CD4-positive, alpha-beta T cell (primary cell): ENCODE measurements at regions not wholly inside any gene's neighbourhood (a gene's known extent, or its start where the extent isn't known, plus 50 kb on each side); places are given as distances from the start of the nearest gene placed in this dataset.
"Not testable (repeated sequence)": the region's sequence is repeated elsewhere in the genome, so short reads cannot be mapped to it uniquely, and the experiment has no call there.

Source experiments
- ATAC-seq: fragments of 200-7000 bp; cut with Tn5 transposase; one replicate; pipeline ENCODE4 v1.10.0; 2022; ENCODE audit warnings: mild to moderate bottlenecking; ENCODE audit not compliant: poor library complexity
- CTCF ChIA-PET: fragments of 350-600 bp; sonication (Branson Sonifier 250); formaldehyde crosslinking; loops from one replicate; lab custom pipeline; 2021; ENCODE audit warnings: antibody characterized with exemption, inconsistent platforms; lab: Charles Lee
- POLR2A ChIA-PET: fragments of 350-600 bp; sonication (Branson Sonifier 250); formaldehyde crosslinking; loops from one replicate; lab custom pipeline; 2021; ENCODE audit warnings: antibody characterized with exemption, inconsistent platforms; lab: Charles Lee
- DNase-seq, 14 experiments: peaks; one replicate each; pipeline ENCODE4 v3.0.0-alpha.2; 2013 to 2020; ENCODE audit warnings: mixed read lengths in 2 of 14
- H3K27ac ChIP-seq, 2 donors: one replicate each; pipeline versions ENCODE4 v1.5.1 to v1.7.0; 2013; ENCODE audit warnings: low read length in 2 of 2, low read depth in 1 of 2, mild to moderate bottlenecking in 1 of 2
- H3K27me3 ChIP-seq, 2 experiments: 1 replicate in 1 of 2; 2 replicates in 1 of 2; pipeline versions ENCODE4 v1.6.1 to v1.7.0; 2013; ENCODE audit warnings: low read length in 2 of 2, control low read depth in 1 of 2, mild to moderate bottlenecking in 1 of 2, moderate library complexity in 1 of 2; ENCODE audit not compliant: insufficient read depth in 2 of 2, control insufficient read depth in 1 of 2
- H3K36me3 ChIP-seq: one replicate; pipeline ENCODE4 v1.6.1; 2013; ENCODE audit warnings: low read length, control low read depth; ENCODE audit not compliant: insufficient read depth
- H3K4me1 ChIP-seq: one replicate; pipeline ENCODE4 v1.6.1; 2013; ENCODE audit warnings: low read length, control low read depth; ENCODE audit not compliant: insufficient read depth
- H3K4me3 ChIP-seq: one replicate; pipeline ENCODE4 v1.5.1; 2013; ENCODE audit warnings: mild to moderate bottlenecking, low read length, moderate library complexity
- H3K9me3 ChIP-seq, 2 experiments: 1 replicate in 1 of 2; 2 replicates in 1 of 2; pipeline versions ENCODE4 v1.6.1 to v1.7.0; 2013; ENCODE audit warnings: low read length in 2 of 2, mild to moderate bottlenecking in 2 of 2, control low read depth in 1 of 2, moderate library complexity in 1 of 2; ENCODE audit not compliant: control insufficient read depth in 1 of 2, insufficient read depth in 1 of 2
- H3K27ac Mint-ChIP-seq: one replicate; pipeline ENCODE4 v1.8.0; 2020; ENCODE audit warnings: mixed read lengths
- H3K27me3 Mint-ChIP-seq: one replicate; pipeline ENCODE4 v1.8.0; 2021; ENCODE audit warnings: mixed read lengths
- H3K36me3 Mint-ChIP-seq: one replicate; pipeline ENCODE4 v1.8.0; 2021; ENCODE audit warnings: low read depth, mixed read lengths
- H3K4me1 Mint-ChIP-seq: one replicate; pipeline ENCODE4 v1.8.0; 2021; ENCODE audit warnings: low read depth, mixed read lengths
- H3K4me3 Mint-ChIP-seq: one replicate; pipeline ENCODE4 v1.8.0; 2020; ENCODE audit warnings: mild to moderate bottlenecking, mixed read lengths
- H3K9me3 Mint-ChIP-seq: one replicate; pipeline ENCODE4 v1.8.0; 2020; ENCODE audit warnings: mixed read lengths
- intact Hi-C, 2 experiments: fragments of 100-400 bp; cut with DNase I in 1 of 2; cut with micrococcal nuclease in 1 of 2; formaldehyde crosslinking; loops; one replicate each; pipeline versions ENCODE4 v1.15.1 to v1.9.0; 2023 to 2025; cut with DNase I, micrococcal nuclease
- TF ChIP-seq, protein P1 (sequence below): fragments of 200-600 bp; IDR thresholded peaks from one replicate; pipeline ENCODE4 v1.8.0; 2022; ENCODE audit warnings: antibody characterized with exemption, mild to moderate bottlenecking

DNA sequence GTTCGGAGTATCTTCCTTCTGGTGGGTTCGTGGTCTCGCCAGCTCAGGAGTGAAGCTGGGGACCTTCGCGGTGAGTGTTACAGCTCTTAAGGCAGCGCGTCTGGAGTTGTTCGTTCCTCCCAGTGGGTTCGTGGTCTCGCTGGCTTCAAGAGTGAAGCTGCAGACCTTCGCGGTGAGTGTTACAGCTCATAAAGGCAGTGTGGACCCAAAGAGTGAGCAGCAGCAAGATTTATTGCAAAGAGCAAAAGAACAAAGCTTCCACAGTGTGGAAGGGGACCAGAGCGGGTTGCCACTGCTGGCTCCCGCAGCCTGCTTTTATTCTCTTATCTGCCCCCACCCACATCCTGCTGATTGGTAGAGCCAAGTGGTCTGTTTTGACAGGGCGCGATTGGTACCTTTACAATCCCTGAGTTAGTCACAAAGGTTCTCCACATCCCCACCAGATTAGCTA lies 260.2 kb upstream of the BTG1 start:
- peaks cover 91% of the 10 kb centered on the region for H3K4me1 Mint-ChIP-seq
- Histone ChIP-seq H3K4me3 (peak overlapping the region; percentile 49), H3K27ac (peak overlapping the region in 1 of 2 donors; percentile 71), H3K4me1 (peaks cover 65% of the 10 kb centered on the region)
- H3K9me3 ChIP-seq, H3K36me3 ChIP-seq, H3K9me3 Mint-ChIP-seq, H3K27me3 ChIP-seq, ATAC-seq, H3K36me3 Mint-ChIP-seq, CTCF ChIA-PET, H3K27me3 Mint-ChIP-seq, intact Hi-C loops: not testable (repeated sequence)
- peak in 12 of 14 experiments; percentile 6 to 61 (median 36) for DNase-seq
- H3K27ac Mint-ChIP-seq: peak overlapping the region; percentile 95
- POLR2A ChIA-PET: interaction anchor here (0.6 to 10.5 kb wide), 7 partner anchors 8 to 355 kb away, joined by 3 to 210 read pairs (median 3); partner anchors contain the start of gene BTG1
- H3K4me3 Mint-ChIP-seq: peak overlapping the region; percentile 89

DNA sequence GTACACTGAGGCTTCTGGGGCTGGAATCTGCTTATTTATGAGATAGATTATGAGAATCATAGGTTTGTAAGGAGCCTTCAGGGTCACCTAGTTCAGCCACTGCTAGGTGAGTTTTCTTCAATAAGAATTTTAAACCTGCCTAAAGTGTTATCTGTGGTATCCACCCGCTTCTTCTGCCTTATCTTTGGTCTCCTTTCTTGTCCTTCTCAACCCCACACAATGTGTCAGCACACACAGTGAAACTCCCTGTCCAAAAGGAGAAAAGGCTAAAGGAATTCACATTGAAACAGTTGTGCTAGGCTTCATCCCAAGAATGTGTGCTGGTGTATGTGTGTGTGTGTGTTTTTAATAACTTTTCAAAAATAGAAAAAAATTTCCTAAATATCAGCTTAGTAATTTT lies 259.3 kb upstream of the BTG1 start:
- H3K4me3 ChIP-seq: peak overlapping the region; percentile 49
- ChIA-PET POLR2A (interaction anchor here (1.1 to 10.5 kb wide), 10 partner anchors 9 to 268 kb away, joined by 3 to 210 read pairs (median 6); partner anchors contain the start of gene BTG1), CTCF (no interaction called here)
- peaks cover 91% of the 10 kb centered on the region for H3K4me1 Mint-ChIP-seq
- H3K27ac ChIP-seq: peak overlapping the region; percentile 71 to 75
- peaks cover 3% of the 10 kb centered on the region for H3K9me3 Mint-ChIP-seq
- ATAC-seq (no peak), DNase-seq (no peak)
- intact Hi-C loops: loop anchor here (5.0 kb wide), 2 partner anchors 258 to 528 kb away; partner anchors contain the start of gene BTG1 (in 1 of the 2)
- H3K27ac Mint-ChIP-seq: peak overlapping the region; percentile 95
- no peaks in the 10 kb centered on the region for H3K36me3 ChIP-seq
- peaks cover 0 to 9% of the 10 kb centered on the region in 2 experiments for H3K9me3 ChIP-seq
- peak overlapping the region; percentile 70 for H3K4me3 Mint-ChIP-seq
- H3K27me3 Mint-ChIP-seq: no peaks in the 10 kb centered on the region
- no peaks in the 10 kb centered on the region for H3K27me3 ChIP-seq
- peaks cover 74% of the 10 kb centered on the region for H3K4me1 ChIP-seq
- H3K36me3 Mint-ChIP-seq: peaks cover 8% of the 10 kb centered on the region
- TF ChIP-seq, protein P1, sequence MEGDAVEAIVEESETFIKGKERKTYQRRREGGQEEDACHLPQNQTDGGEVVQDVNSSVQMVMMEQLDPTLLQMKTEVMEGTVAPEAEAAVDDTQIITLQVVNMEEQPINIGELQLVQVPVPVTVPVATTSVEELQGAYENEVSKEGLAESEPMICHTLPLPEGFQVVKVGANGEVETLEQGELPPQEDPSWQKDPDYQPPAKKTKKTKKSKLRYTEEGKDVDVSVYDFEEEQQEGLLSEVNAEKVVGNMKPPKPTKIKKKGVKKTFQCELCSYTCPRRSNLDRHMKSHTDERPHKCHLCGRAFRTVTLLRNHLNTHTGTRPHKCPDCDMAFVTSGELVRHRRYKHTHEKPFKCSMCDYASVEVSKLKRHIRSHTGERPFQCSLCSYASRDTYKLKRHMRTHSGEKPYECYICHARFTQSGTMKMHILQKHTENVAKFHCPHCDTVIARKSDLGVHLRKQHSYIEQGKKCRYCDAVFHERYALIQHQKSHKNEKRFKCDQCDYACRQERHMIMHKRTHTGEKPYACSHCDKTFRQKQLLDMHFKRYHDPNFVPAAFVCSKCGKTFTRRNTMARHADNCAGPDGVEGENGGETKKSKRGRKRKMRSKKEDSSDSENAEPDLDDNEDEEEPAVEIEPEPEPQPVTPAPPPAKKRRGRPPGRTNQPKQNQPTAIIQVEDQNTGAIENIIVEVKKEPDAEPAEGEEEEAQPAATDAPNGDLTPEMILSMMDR: no peak

DNA sequence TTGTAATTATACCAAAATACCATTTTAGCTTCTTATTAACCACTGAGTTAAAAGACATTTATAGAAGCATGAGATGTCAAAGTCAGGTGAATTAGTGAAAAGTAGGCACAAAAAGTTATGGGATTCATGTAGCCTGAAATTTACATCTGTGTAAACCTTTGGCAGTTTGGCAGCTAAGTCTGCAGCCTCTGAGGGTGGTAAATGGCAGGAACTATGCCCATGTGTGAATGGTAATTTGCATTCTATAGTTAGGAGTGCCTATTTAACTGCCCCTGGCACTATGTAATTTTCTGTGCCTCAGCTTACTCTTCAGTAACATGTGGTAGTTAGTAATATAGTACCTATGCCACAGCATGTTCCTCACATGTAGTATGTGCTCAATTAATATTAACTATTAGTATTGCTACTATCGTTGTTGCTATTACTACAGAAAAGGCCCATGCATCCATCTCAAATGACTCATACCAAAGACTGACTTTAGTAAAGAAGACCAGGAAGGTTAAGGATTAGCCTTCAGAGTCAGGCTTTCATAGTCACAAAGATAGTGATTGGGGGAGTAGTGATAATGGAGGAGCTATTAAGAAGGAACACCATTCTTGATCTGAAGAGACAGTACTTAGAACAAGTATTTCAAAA lies 258.7 kb upstream of the BTG1 start:
- Histone ChIP-seq H3K4me3 (peak overlapping the region; percentile 4), H3K27me3 (no peaks in the 10 kb centered on the region), H3K27ac (peak overlapping the region; percentile 71 to 75), H3K9me3 (peaks cover 0 to 9% of the 10 kb centered on the region in 2 experiments), H3K36me3 (no peaks in the 10 kb centered on the region), H3K4me1 (peaks cover 80% of the 10 kb centered on the region)
- peaks cover 8% of the 10 kb centered on the region for H3K36me3 Mint-ChIP-seq
- peaks cover 91% of the 10 kb centered on the region for H3K4me1 Mint-ChIP-seq
- H3K27me3 Mint-ChIP-seq: no peaks in the 10 kb centered on the region
- intact Hi-C loops: loop anchor here (5.0 kb wide), 2 partner anchors 257 to 527 kb away; partner anchors contain the start of gene BTG1 (in 1 of the 2)
- H3K27ac Mint-ChIP-seq: peak overlapping the region; percentile 95
- DNase-seq (no peak), ATAC-seq (no peak)
- peaks cover 3% of the 10 kb centered on the region for H3K9me3 Mint-ChIP-seq
- CTCF ChIA-PET: interaction anchor here (0.6 to 1.4 kb wide), 2 partner anchors 21 to 259 kb away, joined by 3 read pairs; no protein-coding TSS in a partner anchor
- POLR2A ChIA-PET: interaction anchor here (0.7 to 10.5 kb wide), 29 partner anchors 9 to 526 kb away, joined by 3 to 210 read pairs (median 4); partner anchors contain the start of gene BTG1
- TF ChIP-seq, protein P1: no peak
- peak overlapping the region; percentile 70 for H3K4me3 Mint-ChIP-seq
